IMR-90 (cell line): ENCODE measurements at regions not wholly inside any gene's neighbourhood (a gene's known extent, or its start where the extent isn't known, plus 50 kb on each side); places are given as distances from the start of the nearest gene placed in this dataset.

Source experiments
- ATAC-seq: fragments of 200-7000 bp; cut with Tn5 transposase; 2 replicates; pipeline ENCODE4 v1.9.1; 2020; ENCODE audit warnings: low read depth, mild to moderate bottlenecking, moderate library complexity
- BruUV-seq: library from RNA; stranded (reverse); fragments of 400-500 nt; replicated peaks from 2 replicates; lab custom pipeline; 2021; lab: Mats Ljungman, UMichigan
- CTCF ChIA-PET: fragments of 300-600 bp; formaldehyde crosslinking; extraction: SDS; loops from one replicate; lab custom pipeline; 2021; ENCODE audit warnings: antibody characterized with exemption; lab: Yijun Ruan, JAX
- POLR2A ChIA-PET: fragments of 300-600 bp; sonication (Branson Sonifier 250); formaldehyde crosslinking; loops from one replicate; lab custom pipeline; 2022; ENCODE audit warnings: antibody characterized with exemption; ENCODE audit not compliant: unreplicated experiment; lab: Charles Lee
- DNase-seq: peaks from one replicate; pipeline ENCODE4 v3.0.0; 2013
- H2AFZ ChIP-seq: replicated peaks from 2 replicates; pipeline ENCODE3; 2013; ENCODE audit warnings: low read length, mild to moderate bottlenecking; ENCODE audit not compliant: poor library complexity
- H2AK5ac ChIP-seq: 2 replicates; pipeline ENCODE4 v1.6.1; 2013; ENCODE audit warnings: low read depth, low read length, inconsistent platforms
- H2AK9ac ChIP-seq: replicated peaks from 2 replicates; pipeline ENCODE3; 2013; ENCODE audit warnings: mild to moderate bottlenecking, low read depth, low read length, moderate library complexity; ENCODE audit not compliant: poor library complexity
- H2BK120ac ChIP-seq: 2 replicates; pipeline ENCODE4 v1.6.1; 2013; ENCODE audit warnings: low read depth, low read length, inconsistent platforms
- H2BK15ac ChIP-seq: 3 replicates; pipeline ENCODE4 v1.6.1; 2013; ENCODE audit warnings: low read depth, low read length, inconsistent platforms
- H2BK20ac ChIP-seq: 2 replicates; pipeline ENCODE4 v1.6.1; 2013; ENCODE audit warnings: low read depth, mild to moderate bottlenecking, inconsistent platforms, low read length, moderate library complexity
- H2BK5ac ChIP-seq: 2 replicates; pipeline ENCODE4 v1.6.1; 2013; ENCODE audit warnings: mild to moderate bottlenecking, low read depth, low read length, inconsistent platforms; ENCODE audit not compliant: poor library complexity, severe bottlenecking
- H3K14ac ChIP-seq: replicated peaks from 2 replicates; pipeline ENCODE4 v1.6.1; 2013; ENCODE audit warnings: low read depth, low read length, inconsistent platforms
- H3K18ac ChIP-seq: 2 replicates; pipeline ENCODE4 v1.6.1; 2013; ENCODE audit warnings: low read depth, low read length, control low read depth
- H3K23ac ChIP-seq: 2 replicates; pipeline ENCODE4 v1.6.1; 2013; ENCODE audit warnings: low read depth, low read length, inconsistent platforms
- H3K27ac ChIP-seq: 2 replicates; pipeline ENCODE4 v1.5.1; 2013; ENCODE audit warnings: mild to moderate bottlenecking, control low read depth, low read length; ENCODE audit not compliant: insufficient read depth
- H3K27me3 ChIP-seq: 2 replicates; pipeline ENCODE4 v1.6.1; 2013; ENCODE audit warnings: low read length; ENCODE audit not compliant: control insufficient read depth, insufficient read depth
- H3K36me3 ChIP-seq: 2 replicates; pipeline ENCODE4 v1.6.1; 2013; ENCODE audit warnings: low read length, mixed read lengths; ENCODE audit not compliant: control insufficient read depth, insufficient read depth
- H3K4ac ChIP-seq: 2 replicates; pipeline ENCODE4 v1.6.1; 2013; ENCODE audit warnings: low read depth, low read length, inconsistent platforms
- H3K4me1 ChIP-seq: 2 replicates; pipeline ENCODE4 v1.6.1; 2013; ENCODE audit warnings: low read length, mixed read lengths; ENCODE audit not compliant: control insufficient read depth, insufficient read depth
- H3K4me2 ChIP-seq: 2 replicates; pipeline ENCODE4 v1.6.1; 2013; ENCODE audit warnings: low read depth, mild to moderate bottlenecking, control low read depth, low read length, moderate library complexity
- H3K4me3 ChIP-seq: 2 replicates; pipeline ENCODE4 v1.5.1; 2013; ENCODE audit warnings: low read depth, mild to moderate bottlenecking, control low read depth, low read length, moderate library complexity; ENCODE audit not compliant: insufficient read depth
- H3K56ac ChIP-seq: 2 replicates; pipeline ENCODE4 v1.6.1; 2013; ENCODE audit warnings: low read length, inconsistent platforms; ENCODE audit not compliant: insufficient read depth; ENCODE audit errors: extremely low read depth
- H3K79me1 ChIP-seq, 2 experiments: 2 replicates each; pipeline ENCODE4 v1.6.1; 2013; ENCODE audit warnings: low read length in 2 of 2, inconsistent platforms in 1 of 2, low read depth in 1 of 2
- H3K9ac ChIP-seq: 2 replicates; pipeline ENCODE4 v1.6.1; 2013; ENCODE audit warnings: low read depth, low read length, control low read depth
- H3K9me1 ChIP-seq: 2 replicates; pipeline ENCODE4 v1.6.1; 2013; ENCODE audit warnings: low read length, inconsistent platforms; ENCODE audit not compliant: insufficient read depth
- H3K9me3 ChIP-seq: 2 replicates; pipeline ENCODE4 v1.6.1; 2013; ENCODE audit warnings: low read length; ENCODE audit not compliant: control insufficient read depth, insufficient read depth
- H4K20me1 ChIP-seq: 2 replicates; pipeline ENCODE4 v1.6.1; 2013; ENCODE audit warnings: low read length, inconsistent platforms; ENCODE audit not compliant: insufficient read depth
- H4K5ac ChIP-seq: 2 replicates; pipeline ENCODE4 v1.6.1; 2013; ENCODE audit warnings: mild to moderate bottlenecking, low read depth, low read length, control low read depth
- H4K8ac ChIP-seq, 2 experiments: 2 replicates each; pipeline ENCODE4 v1.6.1; 2013; ENCODE audit warnings: low read depth in 2 of 2, low read length in 2 of 2, control low read depth in 1 of 2, inconsistent platforms in 1 of 2
- H4K91ac ChIP-seq: 2 replicates; pipeline ENCODE4 v1.6.1; 2013; ENCODE audit warnings: low read depth, low read length, inconsistent platforms; ENCODE audit not compliant: insufficient read depth
- BHLHE40 ChIP-seq: fragments of 150-350 bp; IDR thresholded peaks from 2 replicates; pipeline ENCODE4 v1.6.1; 2016; ENCODE audit warnings: mild to moderate bottlenecking, low read depth, low read length
- CEBPB ChIP-seq: IDR thresholded peaks from 2 replicates; pipeline ENCODE4 v1.6.1; 2012; ENCODE audit warnings: low read depth, low read length, improper control_type of control experiment
- CHD1 ChIP-seq: IDR thresholded peaks from 2 replicates; pipeline ENCODE4 v1.6.1; 2012; ENCODE audit warnings: low read depth, low read length, improper control_type of control experiment
- ELK1 ChIP-seq: fragments of 150-350 bp; IDR thresholded peaks from 2 replicates; pipeline ENCODE4 v1.6.1; 2016; ENCODE audit warnings: low read depth, mild to moderate bottlenecking, low read length, moderate library complexity, borderline replicate concordance
- FOS ChIP-seq: fragments of 150-350 bp; IDR thresholded peaks from 2 replicates; pipeline ENCODE4 v1.6.1; 2016; ENCODE audit warnings: low read depth, low read length
- MAFK ChIP-seq: IDR thresholded peaks from 2 replicates; pipeline ENCODE4 v1.6.1; 2012; ENCODE audit warnings: low read depth, low read length, improper control_type of control experiment
- NFE2L2 ChIP-seq: fragments of 150-350 bp; IDR thresholded peaks from 2 replicates; pipeline ENCODE4 v1.6.1; 2016; ENCODE audit warnings: low read depth, mild to moderate bottlenecking, low read length
- RAD21 ChIP-seq: IDR thresholded peaks from 2 replicates; pipeline ENCODE4 v1.6.1; 2012; ENCODE audit warnings: low read length, improper control_type of control experiment
- RFX5 ChIP-seq: IDR thresholded peaks from 2 replicates; pipeline ENCODE4 v1.8.0; 2012; ENCODE audit warnings: low read depth, mild to moderate bottlenecking, low read length, moderate library complexity
- SMC3 ChIP-seq: fragments of 150-350 bp; IDR thresholded peaks from 2 replicates; pipeline ENCODE4 v1.6.1; 2016; ENCODE audit warnings: low read depth, mild to moderate bottlenecking, antibody characterized with exemption, low read length, moderate library complexity
- USF2 ChIP-seq: fragments of 150-350 bp; IDR thresholded peaks from 2 replicates; pipeline ENCODE4 v1.6.1; 2017; ENCODE audit warnings: mild to moderate bottlenecking, antibody characterized with exemption, low read length, low read depth
- WGBS, 2 experiments: methylation state at CpG; one replicate each; pipeline versions ENCODE4 v1.1.5 to v1.1.7; 2013; ENCODE audit warnings: missing lambda C conversion rate in 2 of 2; ENCODE audit not compliant: insufficient read length in 1 of 2; ENCODE audit errors: extremely low coverage in 2 of 2; 5-methylcytosine and 5-hydroxymethylcytosine counted together
- dilution Hi-C: fragments of 300-500 bp; cut with HindIII; formaldehyde crosslinking; loops from one replicate; pipeline ENCODE4 v1.14.3; 2018; ENCODE audit warnings: low sequenced_read_pairs; ENCODE audit not compliant: unreplicated experiment
- in situ Hi-C: fragments of 300-500 bp; cut with MboI; formaldehyde crosslinking; loops from 3 replicates; pipeline ENCODE4 v1.14.3; 2019; ENCODE audit warnings: low sequenced_read_pairs, inconsistent platforms, mixed read lengths
- intact Hi-C: fragments of 100-400 bp; cut with micrococcal nuclease; formaldehyde crosslinking; loops from 2 replicates; pipeline ENCODE4 v1.10.0; 2022

GRCh38 chr5:130805648-130806047 lies 359.4 kb downstream of the HINT1 start:
- WGBS, 2 experiments = no CpG with 5 or more reads among the region's 2 CpGs
- ATAC-seq (no peak), DNase-seq (no peak)
- CTCF ChIA-PET = no interaction called here
- no peak overlapping the region for H2BK15ac ChIP-seq
- H3K9me3 ChIP-seq = peaks cover 7% of the 10 kb centered on the region
- TF ChIP-seq BHLHE40 = no peak
- TF ChIP-seq RAD21 = no peak
- no peak for TF ChIP-seq NFE2L2
- no peak for TF ChIP-seq RFX5
- no peak for TF ChIP-seq ELK1
- no peak for TF ChIP-seq CEBPB
- TF ChIP-seq SMC3 = no peak
- TF ChIP-seq CHD1 = no peak
- no peak for TF ChIP-seq FOS
- no peak for TF ChIP-seq MAFK
- TF ChIP-seq USF2 = no peak
- no TSS peak for BruUV-seq
- no peak overlapping the region for H3K4me2 ChIP-seq
- no peak overlapping the region for H3K27ac ChIP-seq
- H4K8ac ChIP-seq = no peak overlapping the region
- H3K23ac ChIP-seq = no peak overlapping the region
- no peak overlapping the region for H2AFZ ChIP-seq
- H4K20me1 ChIP-seq = no peaks in the 10 kb centered on the region
- no peak overlapping the region for H4K91ac ChIP-seq
- POLR2A ChIA-PET = no interaction called here
- H2BK120ac ChIP-seq = no peak overlapping the region
- H2BK20ac ChIP-seq = no peak overlapping the region
- no peak overlapping the region for H3K4me3 ChIP-seq
- no peaks in the 10 kb centered on the region for H3K79me1 ChIP-seq
- no peak overlapping the region for H3K4ac ChIP-seq
- H3K18ac ChIP-seq = no peak overlapping the region
- no peaks in the 10 kb centered on the region for H3K27me3 ChIP-seq
- in situ Hi-C loops = no loop called here
- no peak overlapping the region for H3K56ac ChIP-seq
- intact Hi-C loops = no loop called here
- no peak overlapping the region for H4K5ac ChIP-seq
- H3K36me3 ChIP-seq = no peaks in the 10 kb centered on the region
- no peak overlapping the region for H3K14ac ChIP-seq
- H3K9ac ChIP-seq = no peak overlapping the region
- H2AK5ac ChIP-seq = no peak overlapping the region
- H3K9me1 ChIP-seq = no peaks in the 10 kb centered on the region
- dilution Hi-C loops = no loop called here
- no peak overlapping the region for H2AK9ac ChIP-seq
- H3K4me1 ChIP-seq = no peaks in the 10 kb centered on the region
- H2BK5ac ChIP-seq = no peak overlapping the region
